H9 (cell line): ENCODE measurements at regions not wholly inside any gene's neighbourhood (a gene's known extent, or its start where the extent isn't known, plus 50 kb on each side); places are given as distances from the start of the nearest gene placed in this dataset.

ENCODE experiments used
- DNase-seq: peaks from one replicate; pipeline ENCODE4 v3.0.0-alpha.2; 2017
- H2AFZ ChIP-seq: one replicate; pipeline ENCODE4 v1.6.1; 2013; ENCODE audit warnings: mild to moderate bottlenecking, low read length, control low read depth, moderate library complexity
- H2AK5ac ChIP-seq: 2 replicates; pipeline ENCODE4 v1.6.1; 2013; ENCODE audit warnings: low read length, control low read depth, mixed read lengths; ENCODE audit not compliant: insufficient read length
- H2BK120ac ChIP-seq: one replicate; pipeline ENCODE4 v1.6.1; 2013; ENCODE audit warnings: low read depth, mild to moderate bottlenecking, low read length, control low read depth, inconsistent platforms; ENCODE audit not compliant: poor library complexity, severe bottlenecking
- H2BK12ac ChIP-seq: 2 replicates; pipeline ENCODE4 v1.6.1; 2013; ENCODE audit warnings: low read length, control low read depth, mixed read lengths, low read depth; ENCODE audit not compliant: insufficient read length
- H2BK15ac ChIP-seq: 2 replicates; pipeline ENCODE4 v1.6.1; 2013; ENCODE audit warnings: low read depth, low read length, control low read depth
- H2BK20ac ChIP-seq: one replicate; pipeline ENCODE4 v1.6.1; 2013; ENCODE audit warnings: low read depth, mild to moderate bottlenecking, low read length, control low read depth, inconsistent platforms; ENCODE audit not compliant: poor library complexity, severe bottlenecking
- H2BK5ac ChIP-seq: 2 replicates; pipeline ENCODE4 v1.6.1; 2013; ENCODE audit warnings: low read length, control low read depth, mixed read lengths; ENCODE audit not compliant: insufficient read length
- H3K14ac ChIP-seq: 2 replicates; pipeline ENCODE4 v1.6.1; 2013; ENCODE audit warnings: low read length, control low read depth; ENCODE audit not compliant: insufficient read depth
- H3K18ac ChIP-seq: 2 replicates; pipeline ENCODE4 v1.6.1; 2013; ENCODE audit warnings: low read depth, mild to moderate bottlenecking, mixed read lengths, low read length, control low read depth; ENCODE audit not compliant: insufficient read length
- H3K23ac ChIP-seq: 2 replicates; pipeline ENCODE4 v1.6.1; 2013; ENCODE audit warnings: low read length, control low read depth, mixed read lengths, low read depth; ENCODE audit not compliant: insufficient read length
- H3K23me2 ChIP-seq: 2 replicates; pipeline ENCODE4 v1.6.1; 2013; ENCODE audit warnings: low read depth, mild to moderate bottlenecking, mixed read lengths, low read length, control low read depth; ENCODE audit not compliant: insufficient read length, poor library complexity, severe bottlenecking
- H3K27ac ChIP-seq: 2 replicates; pipeline ENCODE4 v1.5.1; 2013; ENCODE audit warnings: low read length, control low read depth, mixed read lengths, low read depth; ENCODE audit not compliant: insufficient read length
- H3K27me3 ChIP-seq: 2 replicates; pipeline ENCODE4 v1.6.1; 2013; ENCODE audit warnings: low read length, control low read depth, inconsistent platforms; ENCODE audit not compliant: insufficient read depth
- H3K4ac ChIP-seq: 2 replicates; pipeline ENCODE4 v1.6.1; 2013; ENCODE audit warnings: low read depth, mild to moderate bottlenecking, control low read depth, inconsistent platforms, low read length, moderate library complexity
- H3K4me1 ChIP-seq: 2 replicates; pipeline ENCODE4 v1.6.1; 2013; ENCODE audit warnings: low read length, control low read depth, inconsistent platforms; ENCODE audit not compliant: insufficient read depth
- H3K4me2 ChIP-seq: 2 replicates; pipeline ENCODE4 v1.6.1; 2013; ENCODE audit warnings: low read length, control low read depth, mixed read lengths; ENCODE audit not compliant: insufficient read length, insufficient read depth
- H3K56ac ChIP-seq: 2 replicates; pipeline ENCODE4 v1.6.1; 2013; ENCODE audit warnings: low read depth, mild to moderate bottlenecking, mixed read lengths, low read length, control low read depth; ENCODE audit not compliant: insufficient read length
- H3K79me1 ChIP-seq: 2 replicates; pipeline ENCODE4 v1.6.1; 2013; ENCODE audit warnings: low read depth, mild to moderate bottlenecking, moderate library complexity, low read length, control low read depth, inconsistent platforms; ENCODE audit not compliant: insufficient read depth, poor library complexity, severe bottlenecking
- H3K79me2 ChIP-seq: 2 replicates; pipeline ENCODE4 v1.6.1; 2013; ENCODE audit warnings: low read length, control low read depth, inconsistent platforms; ENCODE audit not compliant: insufficient read depth
- H3K9ac ChIP-seq: 2 replicates; pipeline ENCODE4 v1.6.1; 2013; ENCODE audit warnings: low read length, control low read depth, mixed read lengths; ENCODE audit not compliant: insufficient read length; ENCODE audit errors: extremely low read depth
- H3K9me3 ChIP-seq: one replicate; pipeline ENCODE4 v1.6.1; 2013; ENCODE audit warnings: low read depth, low read length, inconsistent platforms; ENCODE audit not compliant: control insufficient read depth
- H3T11ph ChIP-seq: one replicate; pipeline ENCODE4 v1.6.1; 2013; ENCODE audit warnings: mild to moderate bottlenecking, low read length, control low read depth, inconsistent platforms
- H4K20me1 ChIP-seq: one replicate; pipeline ENCODE4 v1.6.1; 2013; ENCODE audit not compliant: control insufficient read depth, insufficient read length, insufficient read depth
- H4K5ac ChIP-seq: 2 replicates; pipeline ENCODE4 v1.6.1; 2013; ENCODE audit warnings: low read depth, mild to moderate bottlenecking, mixed read lengths, low read length, control low read depth; ENCODE audit not compliant: insufficient read length
- H4K8ac ChIP-seq: replicated peaks from 2 replicates; pipeline ENCODE4 v1.6.1; 2013; ENCODE audit warnings: low read length, control low read depth, mixed read lengths, low read depth; ENCODE audit not compliant: insufficient read length
- H4K91ac ChIP-seq: 2 replicates; pipeline ENCODE4 v1.6.1; 2013; ENCODE audit warnings: low read depth, mild to moderate bottlenecking, moderate library complexity, mixed read lengths, low read length, control low read depth; ENCODE audit not compliant: insufficient read length
- H3K27ac Mint-ChIP-seq, 3 experiments: 2 replicates in 2 of 3; 3 replicates in 1 of 3; pipeline ENCODE4 v1.8.0; 2020 to 2021; ENCODE audit warnings: mixed read lengths in 3 of 3, mild to moderate bottlenecking in 1 of 3, moderate library complexity in 1 of 3
- H3K27me3 Mint-ChIP-seq: 2 replicates; pipeline ENCODE4 v1.8.0; 2021; ENCODE audit warnings: low read depth, mild to moderate bottlenecking, moderate library complexity, mixed read lengths
- H3K36me3 Mint-ChIP-seq, 3 experiments: 2 replicates in 2 of 3; 3 replicates in 1 of 3; pipeline ENCODE4 v1.8.0; 2020 to 2021; ENCODE audit warnings: low read depth in 3 of 3, mixed read lengths in 3 of 3; ENCODE audit not compliant: insufficient read depth in 1 of 3
- H3K4me1 Mint-ChIP-seq, 2 experiments: 2 replicates each; pipeline ENCODE4 v1.8.0; 2020; ENCODE audit warnings: mixed read lengths in 2 of 2
- H3K4me3 Mint-ChIP-seq, 2 experiments: 2 replicates in 1 of 2; 3 replicates in 1 of 2; pipeline ENCODE4 v1.8.0; 2020 to 2021; ENCODE audit warnings: mild to moderate bottlenecking in 2 of 2, mixed read lengths in 2 of 2, moderate library complexity in 1 of 2
- H3K9me3 Mint-ChIP-seq, 2 experiments: 2 replicates in 1 of 2; 3 replicates in 1 of 2; pipeline ENCODE4 v1.8.0; 2020; ENCODE audit warnings: mild to moderate bottlenecking in 2 of 2, mixed read lengths in 2 of 2, moderate library complexity in 1 of 2
- CTCF ChIP-seq: fragments of 200-600 bp; sonication (generic); conservative IDR thresholded peaks from 3 replicates; pipeline ENCODE4 v1.8.0; 2021; ENCODE audit warnings: antibody characterized with exemption, mild to moderate bottlenecking
- WGBS: extraction: QIAGEN DNeasy Blood & Tissue Kit; methylation state at CpG from one replicate; pipeline ENCODE4 v1.1.7; 2013; ENCODE audit warnings: missing lambda C conversion rate, low lambda C conversion rate, mixed read lengths; ENCODE audit not compliant: insufficient read length; ENCODE audit errors: extremely low coverage; 5-methylcytosine and 5-hydroxymethylcytosine counted together

DNA sequence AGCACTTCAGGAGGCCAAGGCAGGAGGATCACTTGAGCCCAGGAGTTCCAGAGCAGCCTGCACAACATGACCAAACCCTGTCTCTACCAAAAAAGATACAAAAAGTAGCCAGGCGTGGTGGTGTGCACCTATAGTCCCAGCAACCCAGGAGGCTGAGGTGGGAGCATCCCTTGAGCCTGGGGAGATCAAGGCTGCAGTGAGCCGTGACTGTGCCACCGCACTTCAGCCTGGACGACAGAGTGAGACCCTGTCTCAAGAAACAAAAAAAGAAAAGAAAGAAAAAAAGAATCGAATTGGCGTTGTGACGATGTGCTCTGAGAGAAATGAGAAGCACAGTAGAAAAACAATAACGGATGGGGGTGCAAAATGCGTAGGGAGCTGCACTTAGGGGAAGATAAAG lies 101.4 kb downstream of the NDFIP1 start:
- no peak overlapping the region for H4K8ac ChIP-seq
- H4K91ac ChIP-seq: no peak overlapping the region
- no peak overlapping the region; a peak in 2 of 5 replicates for H3K4me3 Mint-ChIP-seq
- no peak for DNase-seq
- peaks cover 30 to 35% of the 10 kb centered on the region in 2 experiments for H3K4me1 Mint-ChIP-seq
- H4K5ac ChIP-seq: no peak overlapping the region
- H2BK15ac ChIP-seq: no peak overlapping the region
- peaks cover 2% of the 10 kb centered on the region; the same call in 1 of the 2 replicates for H3K4me1 ChIP-seq
- no peaks in the 10 kb centered on the region for H3K27me3 Mint-ChIP-seq
- H3K79me2 ChIP-seq: no peaks in the 10 kb centered on the region
- H3K79me1 ChIP-seq: no peaks in the 10 kb centered on the region
- no peaks in the 10 kb centered on the region for H3K36me3 Mint-ChIP-seq
- H3K9ac ChIP-seq: no peak overlapping the region
- no peak overlapping the region for H3K4me2 ChIP-seq
- no peaks in the 10 kb centered on the region for H3K23me2 ChIP-seq
- H2BK20ac ChIP-seq: no peak overlapping the region
- H2AK5ac ChIP-seq: no peak overlapping the region
- no peaks in the 10 kb centered on the region for H3K27me3 ChIP-seq
- H3K4ac ChIP-seq: no peak overlapping the region
- TF ChIP-seq CTCF: no peak
- no peak overlapping the region for H3K23ac ChIP-seq
- H2BK5ac ChIP-seq: no peak overlapping the region
- no peaks in the 10 kb centered on the region for H4K20me1 ChIP-seq
- no peaks in the 10 kb centered on the region for H3K9me3 Mint-ChIP-seq
- no peak overlapping the region for H2BK120ac ChIP-seq
- H3K56ac ChIP-seq: no peak overlapping the region
- H3K18ac ChIP-seq: no peak overlapping the region
- no peaks in the 10 kb centered on the region for H3K9me3 ChIP-seq
- no peak overlapping the region for H3K27ac ChIP-seq
- H3K27ac Mint-ChIP-seq: peak overlapping the region in 1 of 3 experiments; percentile 60; a peak in 2 of 7 replicates
- no peak overlapping the region for H3K14ac ChIP-seq
- no peak overlapping the region for H2AFZ ChIP-seq
- WGBS: 100% methylated on average over 4 of the region's 9 CpGs
- H2BK12ac ChIP-seq: no peak overlapping the region
- no peak overlapping the region for H3T11ph ChIP-seq
